H1 (cell line): ENCODE measurements at regions not wholly inside any gene's neighbourhood (a gene's known extent, or its start where the extent isn't known, plus 50 kb on each side); places are given as distances from the start of the nearest gene placed in this dataset.

ENCODE experiments used
- CTCF ChIA-PET: fragments of 300-600 bp; sonication (Branson Sonifier 250); formaldehyde crosslinking; loops from one replicate; lab custom pipeline; 2021; ENCODE audit not compliant: partially characterized antibody; lab: Charles Lee
- POLR2A ChIA-PET: fragments of 300-600 bp; sonication (Branson Sonifier 250); formaldehyde crosslinking; loops from one replicate; lab custom pipeline; 2021; ENCODE audit warnings: inconsistent platforms; ENCODE audit not compliant: partially characterized antibody; lab: Charles Lee
- DNase-seq, 2 experiments: peaks; one replicate each; pipeline versions ENCODE4 v3.0.0 to v3.0.0-alpha.2; 2010 to 2022; ENCODE audit warnings: low spot score in 2 of 2, low read depth in 1 of 2, mixed read lengths in 1 of 2
- FAIRE-seq: peaks from 2 replicates; lab custom pipeline; 2011; peaks lifted over from hg19 to GRCh38; lab: Jason Lieb, UNC
- H2AFZ ChIP-seq: 2 replicates; pipeline ENCODE4 v1.8.1; 2012; ENCODE audit warnings: low read length, inconsistent platforms
- H2AK5ac ChIP-seq: 2 replicates; pipeline ENCODE4 v1.6.1; 2013; ENCODE audit warnings: low read depth, low read length
- H2BK120ac ChIP-seq: replicated peaks from 2 replicates; pipeline ENCODE3; 2013; ENCODE audit warnings: low read depth, low read length, inconsistent platforms
- H2BK12ac ChIP-seq: 2 replicates; pipeline ENCODE4 v1.6.1; 2013; ENCODE audit warnings: low read depth, low read length
- H2BK15ac ChIP-seq: 2 replicates; pipeline ENCODE4 v1.6.1; 2013; ENCODE audit warnings: low read length
- H2BK20ac ChIP-seq: 2 replicates; pipeline ENCODE4 v1.6.1; 2013; ENCODE audit warnings: low read length
- H2BK5ac ChIP-seq: 2 replicates; pipeline ENCODE4 v1.6.1; 2013; ENCODE audit warnings: low read depth, low read length
- H3K14ac ChIP-seq: 2 replicates; pipeline ENCODE4 v1.6.1; 2013; ENCODE audit warnings: inconsistent platforms; ENCODE audit not compliant: insufficient read length
- H3K18ac ChIP-seq: 2 replicates; pipeline ENCODE4 v1.6.1; 2013; ENCODE audit warnings: low read length; ENCODE audit errors: extremely low read depth
- H3K23ac ChIP-seq: 2 replicates; pipeline ENCODE4 v1.6.1; 2013; ENCODE audit warnings: inconsistent platforms; ENCODE audit not compliant: insufficient read length
- H3K23me2 ChIP-seq: 2 replicates; pipeline ENCODE4 v1.6.1; 2013; ENCODE audit warnings: low read depth, low read length
- H3K27ac ChIP-seq: 2 replicates; pipeline ENCODE4 v1.6.1; 2011; ENCODE audit warnings: low read depth, low read length, inconsistent platforms
- H3K27me3 ChIP-seq, 4 experiments: replicated peaks in 1 of 4; 1 replicate in 1 of 4; 2 replicates in 3 of 4; pipeline versions ENCODE4 v1.6.1 to v1.8.1; 2011 to 2013; ENCODE audit warnings: low read length in 3 of 4, mild to moderate bottlenecking in 3 of 4, inconsistent platforms in 2 of 4, mixed read lengths in 2 of 4, moderate library complexity in 1 of 4; ENCODE audit not compliant: control insufficient read depth in 3 of 4, insufficient read depth in 3 of 4; ENCODE audit errors: extremely low read depth in 1 of 4
- H3K36me3 ChIP-seq, 4 experiments: 2 replicates each; pipeline versions ENCODE4 v1.6.1 to v1.8.1; 2011 to 2013; ENCODE audit warnings: mild to moderate bottlenecking in 4 of 4, low read length in 3 of 4, moderate library complexity in 2 of 4, control low read depth in 1 of 4, inconsistent platforms in 1 of 4; ENCODE audit not compliant: insufficient read depth in 4 of 4, control insufficient read depth in 2 of 4
- H3K4ac ChIP-seq: replicated peaks from 2 replicates; pipeline ENCODE3; 2013; ENCODE audit warnings: low read length, low read depth, mixed read lengths, inconsistent platforms; ENCODE audit not compliant: insufficient read length
- H3K4me1 ChIP-seq, 4 experiments: replicated peaks in 1 of 4; 1 replicate in 1 of 4; 2 replicates in 3 of 4; pipeline versions ENCODE4 v1.6.1 to v1.8.1; 2011 to 2013; ENCODE audit warnings: low read length in 3 of 4, inconsistent platforms in 2 of 4, mixed read lengths in 1 of 4; ENCODE audit not compliant: insufficient read depth in 4 of 4, control insufficient read depth in 3 of 4
- H3K4me2 ChIP-seq, 2 experiments: 2 replicates each; pipeline versions ENCODE4 v1.6.1 to v1.8.1; 2011 to 2013; ENCODE audit warnings: low read depth in 2 of 2, low read length in 2 of 2, control low read depth in 1 of 2, inconsistent platforms in 1 of 2, mild to moderate bottlenecking in 1 of 2; ENCODE audit not compliant: insufficient read depth in 1 of 2
- H3K4me3 ChIP-seq, 4 experiments: fragments of 200-600, 300-600 bp in 1 of 4; sonication (generic), shearing (Covaris generic), sonication (Bioruptor Twin) in 1 of 4; 2 replicates each; pipeline versions ENCODE4 v1.5.1 to v1.8.1; 2011 to 2016; ENCODE audit warnings: low read length in 4 of 4, low read depth in 3 of 4, control low read depth in 2 of 4, inconsistent platforms in 2 of 4, mild to moderate bottlenecking in 2 of 4, mixed read lengths in 1 of 4, moderate library complexity in 1 of 4; ENCODE audit not compliant: insufficient read depth in 2 of 4; ENCODE audit errors: extremely low read depth in 1 of 4
- H3K56ac ChIP-seq: replicated peaks from 2 replicates; pipeline ENCODE3; 2013; ENCODE audit warnings: low read depth, mild to moderate bottlenecking, mixed read lengths, low read length, inconsistent platforms; ENCODE audit not compliant: insufficient read length
- H3K79me1 ChIP-seq: 2 replicates; pipeline ENCODE4 v1.6.1; 2013; ENCODE audit warnings: low read depth, low read length, control low read depth
- H3K79me2 ChIP-seq, 2 experiments: 2 replicates each; pipeline versions ENCODE4 v1.6.1 to v1.8.1; 2012 to 2013; ENCODE audit warnings: low read length in 2 of 2, mild to moderate bottlenecking in 2 of 2, inconsistent platforms in 1 of 2; ENCODE audit not compliant: insufficient read depth in 2 of 2, control insufficient read depth in 1 of 2
- H3K9ac ChIP-seq, 4 experiments: replicated peaks in 1 of 4; 1 replicate in 1 of 4; 2 replicates in 3 of 4; pipeline versions ENCODE4 v1.6.1 to v1.8.1; 2011 to 2013; ENCODE audit warnings: low read depth in 3 of 4, low read length in 3 of 4, control low read depth in 2 of 4, mild to moderate bottlenecking in 2 of 4, moderate library complexity in 2 of 4, inconsistent platforms in 1 of 4; ENCODE audit errors: extremely low read depth in 1 of 4
- H3K9me3 ChIP-seq, 2 experiments: 2 replicates each; pipeline versions ENCODE4 v1.6.1 to v1.8.1; 2012 to 2013; ENCODE audit warnings: mild to moderate bottlenecking in 2 of 2, moderate library complexity in 2 of 2, control low read depth in 1 of 2, inconsistent platforms in 1 of 2, low read depth in 1 of 2, low read length in 1 of 2, mixed read lengths in 1 of 2; ENCODE audit not compliant: insufficient read depth in 2 of 2
- H4K20me1 ChIP-seq, 2 experiments: replicated peaks in 1 of 2; 2 replicates each; pipeline versions ENCODE3 to v1.8.1; 2011 to 2013; ENCODE audit warnings: inconsistent platforms in 2 of 2, low read length in 2 of 2, mild to moderate bottlenecking in 1 of 2; ENCODE audit not compliant: insufficient read depth in 2 of 2, control insufficient read depth in 1 of 2
- H4K5ac ChIP-seq: 2 replicates; pipeline ENCODE4 v1.6.1; 2013; ENCODE audit warnings: low read length, low read depth, mixed read lengths, inconsistent platforms; ENCODE audit not compliant: insufficient read length
- H4K8ac ChIP-seq: 2 replicates; pipeline ENCODE4 v1.8.0; 2013; ENCODE audit warnings: mild to moderate bottlenecking, moderate library complexity, low read length, inconsistent platforms; ENCODE audit not compliant: insufficient read depth; ENCODE audit errors: extremely low read depth
- H4K91ac ChIP-seq: replicated peaks from 2 replicates; pipeline ENCODE3; 2013; ENCODE audit warnings: low read length, mixed read lengths, inconsistent platforms; ENCODE audit not compliant: insufficient read length
- ATF3 ChIP-seq: IDR thresholded peaks from 2 replicates; pipeline ENCODE4 v1.6.1; 2011; ENCODE audit warnings: low read depth, mild to moderate bottlenecking, low read length; ENCODE audit not compliant: insufficient read depth
- BACH1 ChIP-seq: IDR thresholded peaks from 2 replicates; pipeline ENCODE4 v1.6.1; 2012; ENCODE audit warnings: low read length, improper control_type of control experiment
- CEBPB ChIP-seq: IDR thresholded peaks from 2 replicates; pipeline ENCODE4 v1.6.1; 2012; ENCODE audit warnings: low read depth, low read length
- CREB1 ChIP-seq: IDR thresholded peaks from 2 replicates; pipeline ENCODE4 v1.6.1; 2012; ENCODE audit warnings: inconsistent platforms
- EP300 ChIP-seq, 2 experiments: IDR thresholded peaks; 1 replicate in 1 of 2; 2 replicates in 1 of 2; pipeline ENCODE4 v1.6.1; 2011 to 2012; ENCODE audit warnings: low read depth in 2 of 2, low read length in 2 of 2, mild to moderate bottlenecking in 2 of 2, borderline replicate concordance in 1 of 2, inconsistent platforms in 1 of 2, moderate library complexity in 1 of 2
- GTF2F1 ChIP-seq: IDR thresholded peaks from 2 replicates; pipeline ENCODE4 v1.6.1; 2012; ENCODE audit warnings: low read depth, low read length, improper control_type of control experiment, borderline replicate concordance
- HDAC2 ChIP-seq, 2 experiments: fragments of 300-600 bp in 1 of 2; sonication (generic) in 1 of 2; IDR thresholded peaks; 2 replicates each; pipeline ENCODE4 v1.6.1; 2011 to 2012; ENCODE audit warnings: low read depth in 2 of 2, low read length in 2 of 2, mild to moderate bottlenecking in 2 of 2, moderate library complexity in 2 of 2, borderline replicate concordance in 1 of 2, inconsistent platforms in 1 of 2
- JUN ChIP-seq: IDR thresholded peaks from 2 replicates; pipeline ENCODE4 v1.6.1; 2011; ENCODE audit warnings: low read depth, mild to moderate bottlenecking, improper control_type of control experiment, low read length
- NANOG ChIP-seq: IDR thresholded peaks from 2 replicates; pipeline ENCODE4 v1.6.1; 2011; ENCODE audit warnings: low read length, low read depth, mild to moderate bottlenecking, inconsistent platforms; ENCODE audit not compliant: insufficient read depth, poor library complexity, severe bottlenecking
- RBBP5 ChIP-seq: IDR thresholded peaks from 2 replicates; pipeline ENCODE4 v1.7.1; 2012; ENCODE audit warnings: low read depth, mild to moderate bottlenecking, inconsistent platforms, low read length, moderate library complexity, borderline replicate concordance
- RNF2 ChIP-seq: fragments of 200-900, 300-1000 bp; sonication (generic); IDR thresholded peaks from 2 replicates; pipeline ENCODE4 v1.7.1; 2016; ENCODE audit warnings: borderline replicate concordance, low read depth, mild to moderate bottlenecking, antibody characterized with exemption, low read length; ENCODE audit not compliant: poor library complexity, severe bottlenecking; ENCODE audit errors: missing control alignments
- TAF1 ChIP-seq: IDR thresholded peaks from 2 replicates; pipeline ENCODE4 v1.6.1; 2011; ENCODE audit warnings: mild to moderate bottlenecking, low read depth, low read length
- TEAD4 ChIP-seq: IDR thresholded peaks from 2 replicates; pipeline ENCODE4 v1.6.1; 2012; ENCODE audit warnings: low read depth, low read length, inconsistent platforms, mixed read lengths
- WGBS, 2 experiments: shearing (Covaris generic) in 1 of 2; methylation state at CpG; one replicate each; pipeline versions ENCODE4 v1.1.6 to v1.1.7; 2013 to 2015; ENCODE audit warnings: low lambda C conversion rate in 2 of 2, mixed read lengths in 2 of 2, inconsistent platforms in 1 of 2, low coverage in 1 of 2, missing lambda C conversion rate in 1 of 2; ENCODE audit not compliant: insufficient replicate concordance in 2 of 2, insufficient coverage in 1 of 2, insufficient read length in 1 of 2; ENCODE audit errors: extremely low coverage in 1 of 2, missing lambda C conversion rate in 1 of 2; 5-methylcytosine and 5-hydroxymethylcytosine counted together

GRCh38 chr4:24703298-24703697, 92.1 kb upstream of the SOD3 start:
- no peaks in the 10 kb centered on the region for H3K36me3 ChIP-seq
- H4K8ac ChIP-seq, result no peak overlapping the region
- H3K4me2 ChIP-seq, result no peak overlapping the region
- 89% methylated on average over 2 of the region's 2 CpGs; no CpG with 5 or more reads in 1 of the 2 experiments for WGBS, 2 experiments
- H4K5ac ChIP-seq, result no peak overlapping the region
- no peaks in the 10 kb centered on the region for H3K79me2 ChIP-seq
- H3K9me3 ChIP-seq, result no peaks in the 10 kb centered on the region
- no peak overlapping the region for H2AK5ac ChIP-seq
- ChIA-PET CTCF (interaction anchor here (0.6 to 4.1 kb wide), 7 partner anchors 10 to 310 kb away, joined by 3 to 24 read pairs (median 3); no protein-coding TSS in a partner anchor), POLR2A (interaction anchor here (1.2 kb wide), 2 partner anchors 18 to 231 kb away, joined by 3 to 4 read pairs; no protein-coding TSS in a partner anchor)
- no peak overlapping the region for H3K9ac ChIP-seq
- H3K4ac ChIP-seq, result no peak overlapping the region
- H3K27ac ChIP-seq, result no peak overlapping the region
- H2BK20ac ChIP-seq, result no peak overlapping the region
- H3K4me3 ChIP-seq, result no peak overlapping the region
- H3K23ac ChIP-seq, result no peak overlapping the region
- no peak for DNase-seq
- no peak overlapping the region for H2BK15ac ChIP-seq
- no peak overlapping the region for H2BK12ac ChIP-seq
- H3K14ac ChIP-seq, result no peak overlapping the region
- no peak overlapping the region for H3K56ac ChIP-seq
- no peaks in the 10 kb centered on the region for H3K23me2 ChIP-seq
- no peak overlapping the region for H4K91ac ChIP-seq
- no peak for FAIRE-seq
- no peaks in the 10 kb centered on the region for H3K27me3 ChIP-seq
- no peak overlapping the region for H2BK120ac ChIP-seq
- H4K20me1 ChIP-seq, result no peaks in the 10 kb centered on the region
- no peak overlapping the region for H2AFZ ChIP-seq
- no peaks in the 10 kb centered on the region for H3K79me1 ChIP-seq
- no peak overlapping the region for H2BK5ac ChIP-seq
- no peak overlapping the region for H3K18ac ChIP-seq
- H3K4me1 ChIP-seq, result peaks cover 0 to 4% (median 0%) of the 10 kb centered on the region in 4 experiments; a peak in 2 of 7 replicates
- TF ChIP-seq CEBPB (no peak), GTF2F1 (no peak), HDAC2 (IDR thresholded peaks at IDR 0.05; ENCODE audit: borderline replicate concordance in 1 of 2, low read depth in 2 of 2, low read length in 2 of 2) (peak in 1 of 2 experiments; percentile 47; a peak in 1 of 4 replicates), JUN (no peak), RNF2 (no peak), ATF3 (no peak), TAF1 (no peak), EP300 (IDR thresholded peaks at IDR 0.05; ENCODE audit: borderline replicate concordance in 1 of 2, low read depth in 2 of 2, low read length in 2 of 2) (no peak), CREB1 (no peak), RBBP5 (no peak), NANOG (no peak), BACH1 (no peak), TEAD4 (no peak)
